H1 (cell line): ENCODE measurements at regions not wholly inside any gene's neighbourhood (a gene's known extent, or its start where the extent isn't known, plus 50 kb on each side); places are given as distances from the start of the nearest gene placed in this dataset.

ENCODE experiments used
- CBX8 ChIP-seq: fragments of 300-800, 300-1000 bp; sonication (generic); IDR thresholded peaks from 2 replicates; pipeline ENCODE4 v1.7.1; 2016; ENCODE audit warnings: low read depth, low read length, borderline replicate concordance
- CHD2 ChIP-seq: IDR thresholded peaks from 2 replicates; pipeline ENCODE4 v1.6.1; 2012; ENCODE audit warnings: low read length, improper control_type of control experiment
- CREB1 ChIP-seq: IDR thresholded peaks from 2 replicates; pipeline ENCODE4 v1.6.1; 2012; ENCODE audit warnings: inconsistent platforms
- CTCF ChIP-seq, 3 experiments: IDR thresholded peaks; 1 replicate in 2 of 3; 2 replicates in 1 of 3; pipeline versions ENCODE4 v1.5.1 to v1.6.1; 2011; ENCODE audit warnings: low read length in 3 of 3, mild to moderate bottlenecking in 3 of 3, inconsistent platforms in 2 of 3, low read depth in 1 of 3, moderate library complexity in 1 of 3; ENCODE audit not compliant: insufficient read depth in 1 of 3; ENCODE audit errors: control extremely low read depth in 1 of 3
- EGR1 ChIP-seq: IDR thresholded peaks from 2 replicates; pipeline ENCODE4 v1.6.1; 2011; ENCODE audit warnings: low read depth, low read length, borderline replicate concordance
- NRF1 ChIP-seq: IDR thresholded peaks from 2 replicates; pipeline ENCODE4 v1.6.1; 2011; ENCODE audit warnings: mild to moderate bottlenecking, low read depth, low read length, improper control_type of control experiment
- POLR2AphosphoS5 ChIP-seq: IDR thresholded peaks from 2 replicates; pipeline ENCODE4 v1.6.1; 2011; ENCODE audit warnings: low read depth, low read length
- RFX5 ChIP-seq: IDR thresholded peaks from 2 replicates; pipeline ENCODE4 v1.6.1; 2011; ENCODE audit warnings: low read depth, low read length, improper control_type of control experiment, borderline replicate concordance
- RNF2 ChIP-seq: fragments of 200-900, 300-1000 bp; sonication (generic); IDR thresholded peaks from 2 replicates; pipeline ENCODE4 v1.7.1; 2016; ENCODE audit warnings: borderline replicate concordance, low read depth, mild to moderate bottlenecking, antibody characterized with exemption, low read length; ENCODE audit not compliant: poor library complexity, severe bottlenecking; ENCODE audit errors: missing control alignments
- SP1 ChIP-seq: IDR thresholded peaks from 2 replicates; pipeline ENCODE4 v1.6.1; 2011; ENCODE audit warnings: low read depth, low read length
- TAF1 ChIP-seq: IDR thresholded peaks from 2 replicates; pipeline ENCODE4 v1.6.1; 2011; ENCODE audit warnings: mild to moderate bottlenecking, low read depth, low read length
- TBP ChIP-seq: IDR thresholded peaks from 2 replicates; pipeline ENCODE4 v1.6.1; 2011; ENCODE audit warnings: low read depth, low read length, improper control_type of control experiment
- YY1 ChIP-seq: IDR thresholded peaks from 2 replicates; pipeline ENCODE4 v1.6.1; 2011; ENCODE audit warnings: low read depth, mild to moderate bottlenecking, low read length
- TF ChIP-seq, protein P1 (sequence below): IDR thresholded peaks from 2 replicates; pipeline ENCODE4 v1.6.1; 2011; ENCODE audit warnings: low read depth, mild to moderate bottlenecking, low read length; ENCODE audit not compliant: insufficient read depth

DNA sequence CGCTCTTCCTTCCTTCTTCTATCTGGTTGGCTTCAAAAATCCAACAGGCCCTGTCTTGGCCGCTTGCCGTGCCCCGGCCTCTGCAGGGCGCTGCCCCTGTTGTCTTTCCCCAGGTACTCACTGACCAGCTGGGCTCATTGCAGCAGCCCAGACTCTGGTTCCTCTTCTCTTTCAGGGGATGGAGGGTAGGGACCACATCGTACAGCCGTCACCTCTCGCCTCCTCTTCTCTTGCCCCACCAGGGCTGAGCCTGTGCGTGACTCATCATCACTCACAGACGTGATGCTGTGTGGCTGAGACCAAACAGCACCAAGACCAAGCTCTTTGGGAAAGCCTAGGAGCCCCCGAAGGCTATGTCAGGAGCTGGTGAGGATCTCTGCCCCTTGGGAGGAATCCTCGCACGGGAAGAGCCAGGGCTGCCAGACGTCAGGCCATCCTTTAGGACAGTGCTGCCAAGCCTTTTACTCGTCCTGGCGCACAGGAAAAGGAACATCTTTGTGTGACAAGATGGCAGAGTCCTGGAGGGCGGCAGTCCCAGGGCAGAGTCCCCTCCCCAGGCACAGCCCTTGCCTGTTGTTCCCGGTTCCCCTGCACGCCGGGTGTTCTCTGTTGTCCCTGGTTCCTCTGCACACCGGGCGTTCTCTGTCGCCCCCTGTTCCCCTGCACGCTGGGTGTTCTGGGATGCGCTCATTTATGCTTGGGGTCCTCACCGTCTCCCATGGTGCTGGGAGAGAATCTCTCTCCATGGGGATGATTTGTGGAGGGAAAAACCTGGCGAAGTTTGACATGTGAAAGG is 188.5 kb upstream of the SHH start:
- TF ChIP-seq CTCF (IDR thresholded peaks at IDR 0.05; ENCODE audit: control extremely low read depth in 1 of 3, insufficient read depth in 1 of 3, low read depth in 1 of 3, low read length in 3 of 3): no peak
- TF ChIP-seq NRF1: no peak
- no peak for TF ChIP-seq CREB1
- TF ChIP-seq CHD2: no peak
- no peak for TF ChIP-seq CBX8
- no peak for TF ChIP-seq RFX5
- no peak for TF ChIP-seq POLR2AphosphoS5
- TF ChIP-seq TBP: no peak
- TF ChIP-seq YY1: no peak
- TF ChIP-seq EGR1: no peak
- no peak for TF ChIP-seq TAF1
- TF ChIP-seq, protein P1, sequence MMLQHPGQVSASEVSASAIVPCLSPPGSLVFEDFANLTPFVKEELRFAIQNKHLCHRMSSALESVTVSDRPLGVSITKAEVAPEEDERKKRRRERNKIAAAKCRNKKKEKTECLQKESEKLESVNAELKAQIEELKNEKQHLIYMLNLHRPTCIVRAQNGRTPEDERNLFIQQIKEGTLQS: no peak
- TF ChIP-seq SP1: no peak
- no peak for TF ChIP-seq RNF2
